GM12875 (cell line): ENCODE measurements at regions not wholly inside any gene's neighbourhood (a gene's known extent, or its start where the extent isn't known, plus 50 kb on each side); places are given as distances from the start of the nearest gene placed in this dataset.

Source experiments
- H3K4me3 ChIP-seq: one replicate; pipeline ENCODE4 v1.5.1; 2011; ENCODE audit warnings: low read depth, low read length, control low read depth
- CTCF ChIP-seq: IDR thresholded peaks from 2 replicates; pipeline ENCODE4 v1.5.1; 2011; ENCODE audit warnings: low read depth, mild to moderate bottlenecking, control low read depth, inconsistent platforms, low read length, moderate library complexity, borderline replicate concordance; ENCODE audit not compliant: insufficient read depth

- TF ChIP-seq CTCF = peak; percentile 22; the same call in 1 of the 2 replicates
Measured at GRCh38 chr3:34394978-34395748, 596.7 kb downstream of the PDCD6IP start.

GRCh38 chr3:34396288-34396687, 597.9 kb downstream of the PDCD6IP start:
- TF ChIP-seq CTCF = no peak
- no peak overlapping the region for H3K4me3 ChIP-seq

More at GRCh38 chr3:34394978-34395748, 596.7 kb downstream of the PDCD6IP start:
- H3K4me3 ChIP-seq = no peak overlapping the region

DNA sequence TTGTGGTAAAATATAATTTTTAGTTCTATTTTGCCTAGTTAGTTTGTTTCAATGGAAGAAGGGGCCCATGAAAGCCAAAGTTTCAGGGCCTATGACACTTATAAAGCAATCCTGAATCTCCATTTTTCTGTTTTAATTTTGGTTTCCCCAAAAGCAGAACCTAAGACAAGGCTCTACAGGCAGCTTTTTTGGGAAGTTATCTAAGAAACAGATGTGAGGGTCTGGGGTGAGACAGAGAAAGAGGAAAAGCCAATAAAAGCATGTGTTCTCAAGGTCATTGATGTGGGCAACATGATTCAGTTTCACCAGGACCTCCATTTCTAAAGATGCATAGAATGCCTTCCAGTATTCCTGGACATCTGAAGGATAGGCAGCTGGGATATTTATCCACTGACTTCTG, 598.5 kb downstream of the PDCD6IP start:
- TF ChIP-seq CTCF = no peak
- H3K4me3 ChIP-seq = no peak overlapping the region

- no peak overlapping the region for H3K4me3 ChIP-seq
- TF ChIP-seq CTCF = no peak
Measured at GRCh38 chr3:34399401-34399800, 601.0 kb downstream of the PDCD6IP start.

DNA sequence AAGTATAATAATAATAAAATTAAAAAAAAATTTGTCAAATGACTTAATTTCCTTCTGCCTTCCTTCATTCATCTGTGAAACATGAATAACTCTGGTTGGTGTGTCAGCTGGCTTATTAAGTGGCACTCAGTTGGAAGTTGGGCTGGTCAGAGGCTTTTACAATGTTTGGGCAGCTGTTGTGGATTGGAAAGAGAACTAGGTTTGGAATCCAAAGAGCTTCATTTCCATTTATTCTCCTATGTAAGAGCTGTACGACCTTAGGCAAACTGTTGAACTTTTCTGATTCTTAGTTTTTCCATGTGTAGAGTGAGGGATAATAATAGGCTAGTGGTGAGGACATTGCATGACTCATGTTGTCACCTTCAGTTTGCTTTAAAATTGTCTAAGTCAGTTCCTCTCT, 606.7 kb downstream of the PDCD6IP start:
- no peak for TF ChIP-seq CTCF
- H3K4me3 ChIP-seq = no peak overlapping the region

GRCh38 chr3:34407281-34407680, 608.9 kb downstream of the PDCD6IP start:
- TF ChIP-seq CTCF = no peak
- no peak overlapping the region for H3K4me3 ChIP-seq

DNA sequence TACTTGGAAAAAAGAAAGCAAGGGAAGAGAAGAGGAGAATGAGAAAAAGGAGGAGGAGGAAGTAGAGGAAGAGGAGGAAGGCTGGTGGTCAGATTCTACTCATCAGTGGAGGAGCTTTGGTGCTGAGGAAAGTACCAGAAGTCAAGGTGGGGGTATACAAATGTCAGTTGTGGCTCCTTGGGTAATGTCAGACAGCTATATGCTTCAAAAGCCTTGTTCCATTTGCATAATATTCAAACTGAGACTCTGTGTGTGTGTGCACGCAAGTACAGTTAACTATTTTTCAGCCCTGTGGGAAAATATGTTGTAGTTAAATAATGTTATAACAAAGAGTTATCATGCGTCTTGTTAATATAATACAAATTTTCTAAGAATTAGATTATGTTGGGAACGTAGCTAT, 609.7 kb downstream of the PDCD6IP start:
- H3K4me3 ChIP-seq = no peak overlapping the region
- no peak for TF ChIP-seq CTCF
